ENCODE measurements at regions not wholly inside any gene's neighbourhood (a gene's known extent, or its start where the extent isn't known, plus 50 kb on each side); places are given as distances from the start of the nearest gene placed in this dataset.

DNA sequence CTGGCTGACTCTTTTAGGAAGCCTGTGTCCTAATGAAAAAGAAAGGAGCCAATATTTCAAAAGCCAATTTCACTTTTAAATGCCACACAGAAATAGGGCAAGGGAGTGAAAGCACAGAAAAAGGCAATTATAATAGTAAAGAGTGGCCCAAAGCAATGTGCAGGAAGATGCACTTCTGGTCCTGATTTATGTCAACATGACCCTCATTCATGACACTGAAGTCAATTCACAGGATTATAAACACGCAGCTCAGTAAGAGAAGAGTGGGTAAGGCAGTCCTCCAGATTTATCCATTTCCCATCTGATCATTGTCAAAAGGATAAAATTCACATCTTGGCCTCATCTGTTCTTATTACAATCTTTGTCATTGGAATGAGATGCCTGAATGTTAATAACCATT, 1049.7 kb upstream of the RAG2 start:
- Histone ChIP-seq H3K4me1 (ENCODE audit: control insufficient read depth, insufficient read depth, low read length) (no peaks in the 10 kb centered on the region), H3K36me3 (ENCODE audit: control insufficient read depth, insufficient read depth, low read length) (no peaks in the 10 kb centered on the region), H3K4me3 (ENCODE audit: insufficient read depth, low read depth, low read length) (no peak overlapping the region), H3K9me3 (ENCODE audit: control insufficient read depth, low read length) (no peaks in the 10 kb centered on the region), H3K27ac (ENCODE audit: insufficient read depth, low read depth, low read length, poor library complexity, severe bottlenecking) (no peak overlapping the region), H3K27me3 (ENCODE audit: control insufficient read depth, insufficient read depth, low read length, poor library complexity, severe bottlenecking) (no peaks in the 10 kb centered on the region)
- 88 to 95% methylated on average over 1 of the region's 1 CpG for WGBS, 2 experiments

DNA sequence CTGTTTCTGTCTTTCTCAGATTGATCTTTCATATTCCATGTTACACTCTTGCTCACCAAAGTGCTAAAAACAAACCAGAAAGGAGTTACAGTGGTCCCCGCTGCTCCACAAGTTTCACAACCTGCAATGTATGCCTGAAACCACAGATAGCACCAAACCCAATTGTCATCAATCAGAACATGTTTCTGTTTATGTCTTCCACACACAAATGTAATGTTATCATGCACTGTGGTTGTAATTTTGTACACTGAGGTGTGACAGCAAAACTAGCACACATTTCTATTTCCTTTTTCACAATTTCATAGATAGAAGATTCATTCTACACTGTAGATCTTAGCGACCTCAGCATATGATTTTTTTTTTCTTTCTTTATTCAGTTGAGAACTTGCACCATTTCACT, 1045.9 kb upstream of the RAG2 start:
- Histone ChIP-seq H3K4me3 (ENCODE audit: insufficient read depth, low read depth, low read length) (no peak overlapping the region), H3K4me1 (ENCODE audit: control insufficient read depth, insufficient read depth, low read length) (no peaks in the 10 kb centered on the region), H3K27ac (ENCODE audit: insufficient read depth, low read depth, low read length, poor library complexity, severe bottlenecking) (no peak overlapping the region), H3K27me3 (ENCODE audit: control insufficient read depth, insufficient read depth, low read length, poor library complexity, severe bottlenecking) (no peaks in the 10 kb centered on the region), H3K36me3 (ENCODE audit: control insufficient read depth, insufficient read depth, low read length) (no peaks in the 10 kb centered on the region), H3K9me3 (ENCODE audit: control insufficient read depth, low read length) (no peaks in the 10 kb centered on the region)
- WGBS, 2 experiments, result 94 to 98% methylated on average over 2 of the region's 2 CpGs

GRCh38 chr11:37642296-37642695, 1044.3 kb upstream of the RAG2 start:
- Histone ChIP-seq H3K4me1 (ENCODE audit: control insufficient read depth, insufficient read depth, low read length) (no peaks in the 10 kb centered on the region), H3K4me3 (ENCODE audit: insufficient read depth, low read depth, low read length) (no peak overlapping the region), H3K36me3 (ENCODE audit: control insufficient read depth, insufficient read depth, low read length) (no peaks in the 10 kb centered on the region), H3K27ac (ENCODE audit: insufficient read depth, low read depth, low read length, poor library complexity, severe bottlenecking) (no peak overlapping the region), H3K9me3 (ENCODE audit: control insufficient read depth, low read length) (no peaks in the 10 kb centered on the region), H3K27me3 (ENCODE audit: control insufficient read depth, insufficient read depth, low read length, poor library complexity, severe bottlenecking) (no peaks in the 10 kb centered on the region)
- 100% methylated on average over 2 of the region's 2 CpGs; no CpG with 5 or more reads in 1 of the 2 experiments for WGBS, 2 experiments

DNA sequence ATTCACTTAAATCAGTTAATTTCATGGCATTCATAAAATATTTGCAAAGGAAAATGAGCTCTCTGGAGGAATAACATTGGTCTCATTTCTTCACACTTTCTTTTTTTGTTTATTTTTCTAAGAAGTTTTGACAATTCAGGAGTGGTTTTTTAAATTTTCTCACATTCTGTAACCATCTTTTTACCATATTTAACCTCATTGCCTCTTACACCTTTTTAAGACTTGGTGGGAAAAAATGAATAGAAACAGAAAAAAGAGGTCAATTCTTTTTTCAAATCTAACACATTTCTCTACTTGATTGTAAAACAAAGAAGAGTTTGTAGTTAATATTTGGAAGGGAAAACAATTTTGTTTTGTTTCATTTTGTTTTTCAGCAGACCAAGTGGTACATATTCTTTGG, 1034.7 kb upstream of the RAG2 start:
- H3K27me3 ChIP-seq (ENCODE audit: control insufficient read depth, insufficient read depth, low read length, poor library complexity, severe bottlenecking), result no peaks in the 10 kb centered on the region
- no peak overlapping the region for H3K4me3 ChIP-seq (ENCODE audit: insufficient read depth, low read depth, low read length)
- H3K9me3 ChIP-seq (ENCODE audit: control insufficient read depth, low read length), result no peaks in the 10 kb centered on the region
- H3K27ac ChIP-seq (ENCODE audit: insufficient read depth, low read depth, low read length, poor library complexity, severe bottlenecking), result no peak overlapping the region
- no peaks in the 10 kb centered on the region for H3K36me3 ChIP-seq (ENCODE audit: control insufficient read depth, insufficient read depth, low read length)
- no peaks in the 10 kb centered on the region for H3K4me1 ChIP-seq (ENCODE audit: control insufficient read depth, insufficient read depth, low read length)

DNA sequence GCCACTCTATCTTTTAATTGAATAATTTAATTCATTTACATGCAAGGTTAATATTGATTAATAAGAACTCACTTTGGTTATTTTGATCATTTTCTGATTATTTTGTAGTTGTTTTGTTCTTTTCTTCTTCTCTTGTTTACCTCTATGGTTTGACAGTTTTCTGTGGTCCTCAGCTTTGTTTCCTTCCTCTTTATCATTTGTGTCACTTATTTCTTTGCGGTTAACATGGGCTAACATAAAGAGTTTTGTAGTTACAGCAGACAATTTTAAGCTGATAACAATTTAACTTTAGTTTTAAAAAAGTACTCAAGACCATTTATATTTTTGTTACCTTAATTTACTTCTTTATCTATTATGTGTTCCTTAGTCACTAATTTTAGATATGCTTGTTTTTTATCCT, 1032.8 kb upstream of the RAG2 start:
- no peak overlapping the region for H3K4me3 ChIP-seq (ENCODE audit: insufficient read depth, low read depth, low read length)
- H3K27me3 ChIP-seq (ENCODE audit: control insufficient read depth, insufficient read depth, low read length, poor library complexity, severe bottlenecking), result no peaks in the 10 kb centered on the region
- no peaks in the 10 kb centered on the region for H3K9me3 ChIP-seq (ENCODE audit: control insufficient read depth, low read length)
- 100% methylated on average over 1 of the region's 1 CpG; no CpG with 5 or more reads in 1 of the 2 experiments for WGBS, 2 experiments
- no peaks in the 10 kb centered on the region for H3K36me3 ChIP-seq (ENCODE audit: control insufficient read depth, insufficient read depth, low read length)
- H3K4me1 ChIP-seq (ENCODE audit: control insufficient read depth, insufficient read depth, low read length), result no peaks in the 10 kb centered on the region
- H3K27ac ChIP-seq (ENCODE audit: insufficient read depth, low read depth, low read length, poor library complexity, severe bottlenecking), result no peak overlapping the region

GRCh38 chr11:37623778-37624177, 1025.7 kb upstream of the RAG2 start:
- no peak overlapping the region for H3K4me3 ChIP-seq (ENCODE audit: insufficient read depth, low read depth, low read length)
- no peaks in the 10 kb centered on the region for H3K36me3 ChIP-seq (ENCODE audit: control insufficient read depth, insufficient read depth, low read length)
- H3K27ac ChIP-seq (ENCODE audit: insufficient read depth, low read depth, low read length, poor library complexity, severe bottlenecking), result no peak overlapping the region
- WGBS, 2 experiments, result 93 to 100% methylated on average over 1 of the region's 3 CpGs
- H3K27me3 ChIP-seq (ENCODE audit: control insufficient read depth, insufficient read depth, low read length, poor library complexity, severe bottlenecking), result no peaks in the 10 kb centered on the region
- H3K4me1 ChIP-seq (ENCODE audit: control insufficient read depth, insufficient read depth, low read length), result no peaks in the 10 kb centered on the region
- no peaks in the 10 kb centered on the region for H3K9me3 ChIP-seq (ENCODE audit: control insufficient read depth, low read length)

DNA sequence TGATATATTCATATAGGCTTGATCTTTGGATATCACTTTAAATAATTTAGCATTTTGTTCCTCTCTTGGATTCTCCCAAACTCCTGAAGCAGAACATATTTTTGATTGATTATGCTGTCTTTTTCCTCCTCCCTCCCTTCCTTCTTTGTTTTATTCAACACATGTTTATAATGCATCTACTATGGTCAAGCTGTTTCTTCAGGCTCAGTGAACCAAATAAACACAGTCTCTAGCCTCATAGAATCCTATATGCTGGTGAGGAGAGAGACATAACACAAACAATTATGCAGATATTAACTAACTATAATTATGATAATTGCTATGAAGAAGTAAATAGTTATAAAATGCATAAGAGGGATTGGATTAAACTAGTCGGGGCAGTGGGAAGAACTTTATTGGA, 1023.6 kb upstream of the RAG2 start:
- no peak overlapping the region for H3K27ac ChIP-seq (ENCODE audit: insufficient read depth, low read depth, low read length, poor library complexity, severe bottlenecking)
- no peaks in the 10 kb centered on the region for H3K27me3 ChIP-seq (ENCODE audit: control insufficient read depth, insufficient read depth, low read length, poor library complexity, severe bottlenecking)
- H3K36me3 ChIP-seq (ENCODE audit: control insufficient read depth, insufficient read depth, low read length), result no peaks in the 10 kb centered on the region
- H3K4me1 ChIP-seq (ENCODE audit: control insufficient read depth, insufficient read depth, low read length), result no peaks in the 10 kb centered on the region
- WGBS, 2 experiments, result 93 to 98% methylated on average over 1 of the region's 1 CpG
- H3K9me3 ChIP-seq (ENCODE audit: control insufficient read depth, low read length), result no peaks in the 10 kb centered on the region
- H3K4me3 ChIP-seq (ENCODE audit: insufficient read depth, low read depth, low read length), result no peak overlapping the region

DNA sequence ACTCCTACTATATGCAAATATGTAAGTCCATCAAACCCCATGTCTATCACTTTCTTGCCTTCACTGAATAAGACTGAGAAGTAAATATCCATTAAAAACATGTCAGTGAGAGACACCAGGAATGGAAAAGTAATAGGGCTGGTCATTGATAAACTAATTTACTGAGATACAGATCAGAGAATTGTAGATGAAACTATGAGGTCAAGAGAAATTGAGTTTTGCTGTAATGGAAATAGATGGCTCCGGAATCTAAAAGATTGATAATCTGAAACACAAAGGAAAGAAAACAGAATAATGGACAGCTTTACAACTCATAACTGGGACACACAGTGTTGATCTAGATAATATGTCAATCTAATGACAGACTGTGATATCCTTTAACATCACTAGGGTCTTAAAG, 1018.3 kb upstream of the RAG2 start:
- WGBS, 2 experiments, result 86 to 100% methylated on average over 1 of the region's 1 CpG
- Histone ChIP-seq H3K4me1 (ENCODE audit: control insufficient read depth, insufficient read depth, low read length) (no peaks in the 10 kb centered on the region), H3K27ac (ENCODE audit: insufficient read depth, low read depth, low read length, poor library complexity, severe bottlenecking) (no peak overlapping the region), H3K4me3 (ENCODE audit: insufficient read depth, low read depth, low read length) (no peak overlapping the region), H3K9me3 (ENCODE audit: control insufficient read depth, low read length) (no peaks in the 10 kb centered on the region), H3K36me3 (ENCODE audit: control insufficient read depth, insufficient read depth, low read length) (no peaks in the 10 kb centered on the region), H3K27me3 (ENCODE audit: control insufficient read depth, insufficient read depth, low read length, poor library complexity, severe bottlenecking) (no peaks in the 10 kb centered on the region)

GRCh38 chr11:37613031-37613430, 1015.0 kb upstream of the RAG2 start:
- no peaks in the 10 kb centered on the region for H3K36me3 ChIP-seq (ENCODE audit: control insufficient read depth, insufficient read depth, low read length)
- no peaks in the 10 kb centered on the region for H3K4me1 ChIP-seq (ENCODE audit: control insufficient read depth, insufficient read depth, low read length)
- no peak overlapping the region for H3K27ac ChIP-seq (ENCODE audit: insufficient read depth, low read depth, low read length, poor library complexity, severe bottlenecking)
- H3K4me3 ChIP-seq (ENCODE audit: insufficient read depth, low read depth, low read length), result no peak overlapping the region
- no peaks in the 10 kb centered on the region for H3K27me3 ChIP-seq (ENCODE audit: control insufficient read depth, insufficient read depth, low read length, poor library complexity, severe bottlenecking)
- H3K9me3 ChIP-seq (ENCODE audit: control insufficient read depth, low read length), result no peaks in the 10 kb centered on the region
- WGBS, 2 experiments, result 33 to 73% methylated on average over 1 of the region's 1 CpG

DNA sequence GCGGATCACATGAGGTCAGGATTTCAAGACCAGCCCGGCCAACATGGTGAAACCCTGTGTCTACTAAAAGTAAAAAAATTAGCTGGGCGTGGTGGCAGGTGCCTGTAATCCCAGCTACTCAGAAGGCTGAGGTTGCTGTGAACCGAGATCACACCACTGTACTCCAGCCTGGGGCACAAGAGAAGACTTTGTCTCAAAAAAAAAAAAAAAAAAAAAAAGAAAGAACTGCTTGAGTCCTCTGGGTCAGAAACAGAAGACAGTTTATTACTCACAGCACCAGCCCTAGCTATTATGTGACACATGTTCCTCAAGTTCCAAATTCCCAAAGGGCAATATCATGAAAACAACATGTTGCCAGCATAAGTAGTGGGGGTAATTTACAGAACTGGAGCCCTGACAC, 1014.1 kb upstream of the RAG2 start:
- H3K27me3 ChIP-seq (ENCODE audit: control insufficient read depth, insufficient read depth, low read length, poor library complexity, severe bottlenecking), result no peaks in the 10 kb centered on the region
- H3K4me1 ChIP-seq (ENCODE audit: control insufficient read depth, insufficient read depth, low read length), result no peaks in the 10 kb centered on the region
- 87% methylated on average over 4 of the region's 4 CpGs for WGBS, 2 experiments

DNA sequence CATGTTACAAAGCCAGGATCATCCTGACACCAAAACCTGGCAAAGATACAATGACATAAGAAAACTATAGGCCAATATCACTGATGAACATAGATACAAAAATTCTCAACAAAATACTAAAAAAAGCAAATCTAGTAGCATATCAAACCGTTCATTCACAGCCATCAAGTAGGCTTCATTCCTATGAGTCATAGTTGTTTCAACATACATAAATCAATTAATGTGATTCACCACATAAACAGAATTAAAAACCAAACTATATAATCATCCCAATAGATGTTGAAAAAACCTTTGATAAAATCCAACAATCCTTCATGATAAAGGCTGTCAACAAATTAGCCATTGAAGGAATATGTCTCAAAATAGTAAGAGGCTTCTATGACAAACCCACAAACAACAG, 1007.2 kb upstream of the RAG2 start:
- Histone ChIP-seq H3K9me3 (ENCODE audit: control insufficient read depth, low read length) (no peaks in the 10 kb centered on the region), H3K36me3 (ENCODE audit: control insufficient read depth, insufficient read depth, low read length) (no peaks in the 10 kb centered on the region), H3K4me3 (ENCODE audit: insufficient read depth, low read depth, low read length) (no peak overlapping the region), H3K27me3 (ENCODE audit: control insufficient read depth, insufficient read depth, low read length, poor library complexity, severe bottlenecking) (no peaks in the 10 kb centered on the region), H3K27ac (ENCODE audit: insufficient read depth, low read depth, low read length, poor library complexity, severe bottlenecking) (no peak overlapping the region), H3K4me1 (ENCODE audit: control insufficient read depth, insufficient read depth, low read length) (no peaks in the 10 kb centered on the region)
- WGBS, 2 experiments, result 95 to 96% methylated on average over 1 of the region's 1 CpG

More for the DNA sequence above, 1014.1 kb upstream of the RAG2 start:
- H3K9me3 ChIP-seq (ENCODE audit: control insufficient read depth, low read length), result no peaks in the 10 kb centered on the region
- no peaks in the 10 kb centered on the region for H3K36me3 ChIP-seq (ENCODE audit: control insufficient read depth, insufficient read depth, low read length)
- no peak overlapping the region for H3K27ac ChIP-seq (ENCODE audit: insufficient read depth, low read depth, low read length, poor library complexity, severe bottlenecking)
- H3K4me3 ChIP-seq (ENCODE audit: insufficient read depth, low read depth, low read length), result no peak overlapping the region
